ENCODE measurements at regions not wholly inside any gene's neighbourhood (a gene's known extent, or its start where the extent isn't known, plus 50 kb on each side); places are given as distances from the start of the nearest gene placed in this dataset.
A peak's percentile ranks its signal among the peaks of the same experiment; 100 is the strongest.

GRCh38 chr3:144523396-144523795 is 551.8 kb downstream of the DIPK2A start:
- H2AK5ac ChIP-seq (ENCODE audit: low read length, severe bottlenecking), result no peak overlapping the region
- no peaks in the 10 kb centered on the region for H3K4me1 ChIP-seq (ENCODE audit: control insufficient read depth, insufficient read depth, low read depth, low read length)
- no peaks in the 10 kb centered on the region for H3K9me3 ChIP-seq (ENCODE audit: control insufficient read depth, low read length)
- no peaks in the 10 kb centered on the region for H3K27me3 ChIP-seq (ENCODE audit: control insufficient read depth in 1 of 2, insufficient read depth in 1 of 2, low read length in 2 of 2)
- H3K18ac ChIP-seq (ENCODE audit: low read depth in 1 of 2, low read length in 2 of 2), result no peak overlapping the region
- no peak overlapping the region for H2BK120ac ChIP-seq (ENCODE audit: low read depth, low read length)
- no peaks in the 10 kb centered on the region for H3K79me1 ChIP-seq (replicated peaks; ENCODE audit: low read length, poor library complexity, severe bottlenecking)
- H4K91ac ChIP-seq (ENCODE audit: low read length), result peak overlapping the region; percentile 61
- no peak overlapping the region for H3K14ac ChIP-seq (ENCODE audit: low read length in 2 of 2)
- no peak overlapping the region for H3K23ac ChIP-seq (ENCODE audit: low read length in 2 of 2)
- H4K8ac ChIP-seq (ENCODE audit: low read length), result no peak overlapping the region
- no peak overlapping the region for H3K4me3 ChIP-seq (ENCODE audit: insufficient read depth in 1 of 2, low read depth in 1 of 2, low read length in 2 of 2)
- DNase-seq, result no peak
- no peak overlapping the region for H3K9ac ChIP-seq (ENCODE audit: low read length)
- H3K4ac ChIP-seq (ENCODE audit: low read depth in 1 of 2, low read length in 2 of 2), result no peak overlapping the region
- H3K4me2 ChIP-seq (ENCODE audit: low read length, poor library complexity, severe bottlenecking), result no peak overlapping the region
- no peak overlapping the region for H2BK12ac ChIP-seq (ENCODE audit: low read length in 2 of 2)
- H3K27ac ChIP-seq (ENCODE audit: low read length, poor library complexity, severe bottlenecking), result no peak overlapping the region
- no peaks in the 10 kb centered on the region for H3K36me3 ChIP-seq (ENCODE audit: control insufficient read depth in 1 of 2, insufficient read depth in 2 of 2, low read depth in 1 of 2, low read length in 2 of 2)
- 86% methylated on average over 2 of the region's 2 CpGs for WGBS
- H2AFZ ChIP-seq (ENCODE audit: low read depth, low read length), result no peak overlapping the region
- no peak overlapping the region for H2BK5ac ChIP-seq (ENCODE audit: low read depth, low read length, poor library complexity, severe bottlenecking)
- no peak overlapping the region for H2BK15ac ChIP-seq (ENCODE audit: low read depth, poor library complexity, severe bottlenecking)

- no peak overlapping the region for H3K4me2 ChIP-seq (ENCODE audit: low read length, poor library complexity, severe bottlenecking)
- no peak overlapping the region for H3K27ac ChIP-seq (ENCODE audit: low read length, poor library complexity, severe bottlenecking)
- H2AFZ ChIP-seq (ENCODE audit: low read depth, low read length), result no peak overlapping the region
- H3K14ac ChIP-seq (ENCODE audit: low read length in 2 of 2), result no peak overlapping the region
- no peak overlapping the region for H4K91ac ChIP-seq (ENCODE audit: low read length)
- no peak for DNase-seq
- H3K36me3 ChIP-seq (ENCODE audit: control insufficient read depth in 1 of 2, insufficient read depth in 2 of 2, low read depth in 1 of 2, low read length in 2 of 2), result no peaks in the 10 kb centered on the region
- no peaks in the 10 kb centered on the region for H3K9me3 ChIP-seq (ENCODE audit: control insufficient read depth, low read length)
- H4K8ac ChIP-seq (ENCODE audit: low read length), result no peak overlapping the region
- no peaks in the 10 kb centered on the region for H3K27me3 ChIP-seq (ENCODE audit: control insufficient read depth in 1 of 2, insufficient read depth in 1 of 2, low read length in 2 of 2)
- no peaks in the 10 kb centered on the region for H3K4me1 ChIP-seq (ENCODE audit: control insufficient read depth, insufficient read depth, low read depth, low read length)
- no peaks in the 10 kb centered on the region for H3K79me1 ChIP-seq (replicated peaks; ENCODE audit: low read length, poor library complexity, severe bottlenecking)
- no peak overlapping the region for H3K4ac ChIP-seq (ENCODE audit: low read depth in 1 of 2, low read length in 2 of 2)
- H2BK12ac ChIP-seq (ENCODE audit: low read length in 2 of 2), result no peak overlapping the region
- no peak overlapping the region for H3K18ac ChIP-seq (ENCODE audit: low read depth in 1 of 2, low read length in 2 of 2)
- H2BK5ac ChIP-seq (ENCODE audit: low read depth, low read length, poor library complexity, severe bottlenecking), result no peak overlapping the region
- no peak overlapping the region for H2BK15ac ChIP-seq (ENCODE audit: low read depth, poor library complexity, severe bottlenecking)
- H3K4me3 ChIP-seq (ENCODE audit: insufficient read depth in 1 of 2, low read depth in 1 of 2, low read length in 2 of 2), result no peak overlapping the region
- no peak overlapping the region for H2BK120ac ChIP-seq (ENCODE audit: low read depth, low read length)
- no peak overlapping the region for H2AK5ac ChIP-seq (ENCODE audit: low read length, severe bottlenecking)
- no peak overlapping the region for H3K9ac ChIP-seq (ENCODE audit: low read length)
- no peak overlapping the region for H3K23ac ChIP-seq (ENCODE audit: low read length in 2 of 2)
Observed at GRCh38 chr3:144524531-144524930, 552.9 kb downstream of the DIPK2A start.

DNA sequence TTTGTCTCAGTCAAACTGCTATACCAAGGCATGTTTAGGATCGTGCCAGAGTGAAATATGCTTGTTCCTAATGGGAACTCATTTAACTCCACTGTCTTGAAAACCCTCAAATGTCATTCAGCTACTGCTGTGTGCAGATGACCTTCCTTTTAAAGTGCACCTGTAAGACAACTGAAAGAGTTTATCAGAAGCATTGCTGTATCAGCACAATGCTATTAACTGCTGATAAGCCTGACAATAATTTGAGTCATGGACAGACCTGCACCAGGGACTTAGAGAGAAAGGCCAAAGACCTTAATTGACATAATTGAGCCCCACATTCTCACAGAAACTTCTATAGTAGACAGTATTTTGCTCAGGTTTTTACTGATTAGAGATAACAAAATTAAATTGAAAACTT is 557.9 kb downstream of the DIPK2A start:
- no peak overlapping the region for H2BK12ac ChIP-seq (ENCODE audit: low read length in 2 of 2)
- no peaks in the 10 kb centered on the region for H3K27me3 ChIP-seq (ENCODE audit: control insufficient read depth in 1 of 2, insufficient read depth in 1 of 2, low read length in 2 of 2)
- H2BK120ac ChIP-seq (ENCODE audit: low read depth, low read length), result no peak overlapping the region
- no peak overlapping the region for H2AK5ac ChIP-seq (ENCODE audit: low read length, severe bottlenecking)
- H2AFZ ChIP-seq (ENCODE audit: low read depth, low read length), result no peak overlapping the region
- no peak overlapping the region for H2BK15ac ChIP-seq (ENCODE audit: low read depth, poor library complexity, severe bottlenecking)
- H3K4me3 ChIP-seq (ENCODE audit: insufficient read depth in 1 of 2, low read depth in 1 of 2, low read length in 2 of 2), result no peak overlapping the region
- 78% methylated on average over 1 of the region's 1 CpG for WGBS
- H3K18ac ChIP-seq (ENCODE audit: low read depth in 1 of 2, low read length in 2 of 2), result no peak overlapping the region
- H3K9me3 ChIP-seq (ENCODE audit: control insufficient read depth, low read length), result no peaks in the 10 kb centered on the region
- H3K14ac ChIP-seq (ENCODE audit: low read length in 2 of 2), result no peak overlapping the region
- no peak overlapping the region for H2BK5ac ChIP-seq (ENCODE audit: low read depth, low read length, poor library complexity, severe bottlenecking)
- no peaks in the 10 kb centered on the region for H3K36me3 ChIP-seq (ENCODE audit: control insufficient read depth in 1 of 2, insufficient read depth in 2 of 2, low read depth in 1 of 2, low read length in 2 of 2)
- H3K9ac ChIP-seq (ENCODE audit: low read length), result no peak overlapping the region
- no peak overlapping the region for H3K4me2 ChIP-seq (ENCODE audit: low read length, poor library complexity, severe bottlenecking)
- no peak overlapping the region for H4K91ac ChIP-seq (ENCODE audit: low read length)
- H4K8ac ChIP-seq (ENCODE audit: low read length), result no peak overlapping the region
- no peaks in the 10 kb centered on the region for H3K79me1 ChIP-seq (replicated peaks; ENCODE audit: low read length, poor library complexity, severe bottlenecking)
- no peak overlapping the region for H3K27ac ChIP-seq (ENCODE audit: low read length, poor library complexity, severe bottlenecking)
- no peak overlapping the region for H3K23ac ChIP-seq (ENCODE audit: low read length in 2 of 2)
- H3K4me1 ChIP-seq (ENCODE audit: control insufficient read depth, insufficient read depth, low read depth, low read length), result no peaks in the 10 kb centered on the region
- no peak for DNase-seq
- no peak overlapping the region for H3K4ac ChIP-seq (ENCODE audit: low read depth in 1 of 2, low read length in 2 of 2)

DNA sequence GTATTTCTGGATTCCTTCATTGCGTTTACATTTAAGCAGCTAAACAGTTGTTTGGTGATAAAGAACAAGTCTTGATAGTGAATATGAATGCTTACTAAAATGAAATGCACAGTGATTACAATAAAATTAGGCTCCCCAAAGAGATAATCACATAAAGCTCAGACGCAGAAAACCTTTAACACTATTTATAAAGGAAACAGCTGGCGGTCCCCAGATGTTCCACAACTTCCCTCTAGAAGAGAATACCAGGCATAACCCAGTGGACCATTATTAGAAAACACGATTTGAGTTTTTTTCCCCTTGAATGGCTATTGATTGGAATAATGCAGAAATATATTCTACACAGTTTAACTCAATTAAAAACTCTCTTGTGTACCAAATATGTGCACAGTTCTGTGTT is 573.2 kb downstream of the DIPK2A start:
- no peak overlapping the region for H3K4ac ChIP-seq (ENCODE audit: low read depth in 1 of 2, low read length in 2 of 2)
- no peak overlapping the region for H3K27ac ChIP-seq (ENCODE audit: low read length, poor library complexity, severe bottlenecking)
- no peaks in the 10 kb centered on the region for H3K27me3 ChIP-seq (ENCODE audit: control insufficient read depth in 1 of 2, insufficient read depth in 1 of 2, low read length in 2 of 2)
- no peak for DNase-seq
- no peak overlapping the region for H3K9ac ChIP-seq (ENCODE audit: low read length)
- H3K14ac ChIP-seq (ENCODE audit: low read length in 2 of 2), result no peak overlapping the region
- H3K4me3 ChIP-seq (ENCODE audit: insufficient read depth in 1 of 2, low read depth in 1 of 2, low read length in 2 of 2), result no peak overlapping the region
- H3K4me1 ChIP-seq (ENCODE audit: control insufficient read depth, insufficient read depth, low read depth, low read length), result no peaks in the 10 kb centered on the region
- H2AFZ ChIP-seq (ENCODE audit: low read depth, low read length), result no peak overlapping the region
- no peak overlapping the region for H2BK5ac ChIP-seq (ENCODE audit: low read depth, low read length, poor library complexity, severe bottlenecking)
- no peaks in the 10 kb centered on the region for H3K36me3 ChIP-seq (ENCODE audit: control insufficient read depth in 1 of 2, insufficient read depth in 2 of 2, low read depth in 1 of 2, low read length in 2 of 2)
- peaks cover 5% of the 10 kb centered on the region for H3K9me3 ChIP-seq (ENCODE audit: control insufficient read depth, low read length)
- H2BK120ac ChIP-seq (ENCODE audit: low read depth, low read length), result no peak overlapping the region
- no peak overlapping the region for H2BK12ac ChIP-seq (ENCODE audit: low read length in 2 of 2)
- H3K4me2 ChIP-seq (ENCODE audit: low read length, poor library complexity, severe bottlenecking), result no peak overlapping the region
- no peak overlapping the region for H3K18ac ChIP-seq (ENCODE audit: low read depth in 1 of 2, low read length in 2 of 2)
- H4K91ac ChIP-seq (ENCODE audit: low read length), result no peak overlapping the region
- H2AK5ac ChIP-seq (ENCODE audit: low read length, severe bottlenecking), result no peak overlapping the region
- H2BK15ac ChIP-seq (ENCODE audit: low read depth, poor library complexity, severe bottlenecking), result no peak overlapping the region
- H3K23ac ChIP-seq (ENCODE audit: low read length in 2 of 2), result no peak overlapping the region
- H4K8ac ChIP-seq (ENCODE audit: low read length), result no peak overlapping the region
- H3K79me1 ChIP-seq (replicated peaks; ENCODE audit: low read length, poor library complexity, severe bottlenecking), result no peaks in the 10 kb centered on the region
- 80% methylated on average over 3 of the region's 4 CpGs for WGBS
